H9 (cell line): ENCODE measurements at regions not wholly inside any gene's neighbourhood (a gene's known extent, or its start where the extent isn't known, plus 50 kb on each side); places are given as distances from the start of the nearest gene placed in this dataset.

Experiments
- DNase-seq: peaks from one replicate; pipeline ENCODE4 v3.0.0-alpha.2; 2017
- H2AFZ ChIP-seq: one replicate; pipeline ENCODE4 v1.6.1; 2013; ENCODE audit warnings: mild to moderate bottlenecking, low read length, control low read depth, moderate library complexity
- H2AK5ac ChIP-seq: 2 replicates; pipeline ENCODE4 v1.6.1; 2013; ENCODE audit warnings: low read length, control low read depth, mixed read lengths; ENCODE audit not compliant: insufficient read length
- H2BK120ac ChIP-seq: one replicate; pipeline ENCODE4 v1.6.1; 2013; ENCODE audit warnings: low read depth, mild to moderate bottlenecking, low read length, control low read depth, inconsistent platforms; ENCODE audit not compliant: poor library complexity, severe bottlenecking
- H2BK12ac ChIP-seq: 2 replicates; pipeline ENCODE4 v1.6.1; 2013; ENCODE audit warnings: low read length, control low read depth, mixed read lengths, low read depth; ENCODE audit not compliant: insufficient read length
- H2BK15ac ChIP-seq: 2 replicates; pipeline ENCODE4 v1.6.1; 2013; ENCODE audit warnings: low read depth, low read length, control low read depth
- H2BK20ac ChIP-seq: one replicate; pipeline ENCODE4 v1.6.1; 2013; ENCODE audit warnings: low read depth, mild to moderate bottlenecking, low read length, control low read depth, inconsistent platforms; ENCODE audit not compliant: poor library complexity, severe bottlenecking
- H2BK5ac ChIP-seq: 2 replicates; pipeline ENCODE4 v1.6.1; 2013; ENCODE audit warnings: low read length, control low read depth, mixed read lengths; ENCODE audit not compliant: insufficient read length
- H3K14ac ChIP-seq: 2 replicates; pipeline ENCODE4 v1.6.1; 2013; ENCODE audit warnings: low read length, control low read depth; ENCODE audit not compliant: insufficient read depth
- H3K18ac ChIP-seq: 2 replicates; pipeline ENCODE4 v1.6.1; 2013; ENCODE audit warnings: low read depth, mild to moderate bottlenecking, mixed read lengths, low read length, control low read depth; ENCODE audit not compliant: insufficient read length
- H3K23ac ChIP-seq: 2 replicates; pipeline ENCODE4 v1.6.1; 2013; ENCODE audit warnings: low read length, control low read depth, mixed read lengths, low read depth; ENCODE audit not compliant: insufficient read length
- H3K23me2 ChIP-seq: 2 replicates; pipeline ENCODE4 v1.6.1; 2013; ENCODE audit warnings: low read depth, mild to moderate bottlenecking, mixed read lengths, low read length, control low read depth; ENCODE audit not compliant: insufficient read length, poor library complexity, severe bottlenecking
- H3K27ac ChIP-seq: 2 replicates; pipeline ENCODE4 v1.5.1; 2013; ENCODE audit warnings: low read length, control low read depth, mixed read lengths, low read depth; ENCODE audit not compliant: insufficient read length
- H3K27me3 ChIP-seq: 2 replicates; pipeline ENCODE4 v1.6.1; 2013; ENCODE audit warnings: low read length, control low read depth, inconsistent platforms; ENCODE audit not compliant: insufficient read depth
- H3K4ac ChIP-seq: 2 replicates; pipeline ENCODE4 v1.6.1; 2013; ENCODE audit warnings: low read depth, mild to moderate bottlenecking, control low read depth, inconsistent platforms, low read length, moderate library complexity
- H3K4me1 ChIP-seq: 2 replicates; pipeline ENCODE4 v1.6.1; 2013; ENCODE audit warnings: low read length, control low read depth, inconsistent platforms; ENCODE audit not compliant: insufficient read depth
- H3K4me2 ChIP-seq: 2 replicates; pipeline ENCODE4 v1.6.1; 2013; ENCODE audit warnings: low read length, control low read depth, mixed read lengths; ENCODE audit not compliant: insufficient read length, insufficient read depth
- H3K56ac ChIP-seq: 2 replicates; pipeline ENCODE4 v1.6.1; 2013; ENCODE audit warnings: low read depth, mild to moderate bottlenecking, mixed read lengths, low read length, control low read depth; ENCODE audit not compliant: insufficient read length
- H3K79me1 ChIP-seq: 2 replicates; pipeline ENCODE4 v1.6.1; 2013; ENCODE audit warnings: low read depth, mild to moderate bottlenecking, moderate library complexity, low read length, control low read depth, inconsistent platforms; ENCODE audit not compliant: insufficient read depth, poor library complexity, severe bottlenecking
- H3K79me2 ChIP-seq: 2 replicates; pipeline ENCODE4 v1.6.1; 2013; ENCODE audit warnings: low read length, control low read depth, inconsistent platforms; ENCODE audit not compliant: insufficient read depth
- H3K9ac ChIP-seq: 2 replicates; pipeline ENCODE4 v1.6.1; 2013; ENCODE audit warnings: low read length, control low read depth, mixed read lengths; ENCODE audit not compliant: insufficient read length; ENCODE audit errors: extremely low read depth
- H3K9me3 ChIP-seq: one replicate; pipeline ENCODE4 v1.6.1; 2013; ENCODE audit warnings: low read depth, low read length, inconsistent platforms; ENCODE audit not compliant: control insufficient read depth
- H3T11ph ChIP-seq: one replicate; pipeline ENCODE4 v1.6.1; 2013; ENCODE audit warnings: mild to moderate bottlenecking, low read length, control low read depth, inconsistent platforms
- H4K20me1 ChIP-seq: one replicate; pipeline ENCODE4 v1.6.1; 2013; ENCODE audit not compliant: control insufficient read depth, insufficient read length, insufficient read depth
- H4K5ac ChIP-seq: 2 replicates; pipeline ENCODE4 v1.6.1; 2013; ENCODE audit warnings: low read depth, mild to moderate bottlenecking, mixed read lengths, low read length, control low read depth; ENCODE audit not compliant: insufficient read length
- H4K8ac ChIP-seq: replicated peaks from 2 replicates; pipeline ENCODE4 v1.6.1; 2013; ENCODE audit warnings: low read length, control low read depth, mixed read lengths, low read depth; ENCODE audit not compliant: insufficient read length
- H4K91ac ChIP-seq: 2 replicates; pipeline ENCODE4 v1.6.1; 2013; ENCODE audit warnings: low read depth, mild to moderate bottlenecking, moderate library complexity, mixed read lengths, low read length, control low read depth; ENCODE audit not compliant: insufficient read length
- H3K27ac Mint-ChIP-seq, 3 experiments: 2 replicates in 2 of 3; 3 replicates in 1 of 3; pipeline ENCODE4 v1.8.0; 2020 to 2021; ENCODE audit warnings: mixed read lengths in 3 of 3, mild to moderate bottlenecking in 1 of 3, moderate library complexity in 1 of 3
- H3K27me3 Mint-ChIP-seq: 2 replicates; pipeline ENCODE4 v1.8.0; 2021; ENCODE audit warnings: low read depth, mild to moderate bottlenecking, moderate library complexity, mixed read lengths
- H3K36me3 Mint-ChIP-seq, 3 experiments: 2 replicates in 2 of 3; 3 replicates in 1 of 3; pipeline ENCODE4 v1.8.0; 2020 to 2021; ENCODE audit warnings: low read depth in 3 of 3, mixed read lengths in 3 of 3; ENCODE audit not compliant: insufficient read depth in 1 of 3
- H3K4me1 Mint-ChIP-seq, 2 experiments: 2 replicates each; pipeline ENCODE4 v1.8.0; 2020; ENCODE audit warnings: mixed read lengths in 2 of 2
- H3K4me3 Mint-ChIP-seq, 2 experiments: 2 replicates in 1 of 2; 3 replicates in 1 of 2; pipeline ENCODE4 v1.8.0; 2020 to 2021; ENCODE audit warnings: mild to moderate bottlenecking in 2 of 2, mixed read lengths in 2 of 2, moderate library complexity in 1 of 2
- H3K9me3 Mint-ChIP-seq, 2 experiments: 2 replicates in 1 of 2; 3 replicates in 1 of 2; pipeline ENCODE4 v1.8.0; 2020; ENCODE audit warnings: mild to moderate bottlenecking in 2 of 2, mixed read lengths in 2 of 2, moderate library complexity in 1 of 2
- CTCF ChIP-seq: fragments of 200-600 bp; sonication (generic); conservative IDR thresholded peaks from 3 replicates; pipeline ENCODE4 v1.8.0; 2021; ENCODE audit warnings: antibody characterized with exemption, mild to moderate bottlenecking
- WGBS: extraction: QIAGEN DNeasy Blood & Tissue Kit; methylation state at CpG from one replicate; pipeline ENCODE4 v1.1.7; 2013; ENCODE audit warnings: missing lambda C conversion rate, low lambda C conversion rate, mixed read lengths; ENCODE audit not compliant: insufficient read length; ENCODE audit errors: extremely low coverage; 5-methylcytosine and 5-hydroxymethylcytosine counted together

- Histone ChIP-seq H4K8ac (no peak overlapping the region), H2BK20ac (no peak overlapping the region), H3K4me2 (no peak overlapping the region), H3K9ac (no peak overlapping the region), H3K4ac (no peak overlapping the region), H4K91ac (no peak overlapping the region), H3K18ac (no peak overlapping the region), H2BK12ac (no peak overlapping the region), H3K79me1 (no peaks in the 10 kb centered on the region), H4K20me1 (no peaks in the 10 kb centered on the region), H3K23me2 (no peaks in the 10 kb centered on the region), H2BK120ac (no peak overlapping the region), H3K56ac (no peak overlapping the region), H3K14ac (no peak overlapping the region), H2AFZ (no peak overlapping the region), H2AK5ac (no peak overlapping the region), H3K9me3 (no peaks in the 10 kb centered on the region), H2BK15ac (no peak overlapping the region), H3K23ac (no peak overlapping the region), H2BK5ac (no peak overlapping the region), H3T11ph (no peak overlapping the region), H3K79me2 (no peaks in the 10 kb centered on the region), H3K27me3 (no peaks in the 10 kb centered on the region), H3K4me1 (no peaks in the 10 kb centered on the region), H4K5ac (no peak overlapping the region), H3K27ac (no peak overlapping the region)
- H3K27me3 Mint-ChIP-seq: no peaks in the 10 kb centered on the region
- H3K4me3 Mint-ChIP-seq: no peak overlapping the region
- no peak for TF ChIP-seq CTCF
- no peaks in the 10 kb centered on the region for H3K9me3 Mint-ChIP-seq
- no peak for DNase-seq
- H3K27ac Mint-ChIP-seq: no peak overlapping the region
- H3K36me3 Mint-ChIP-seq: no peaks in the 10 kb centered on the region
- H3K4me1 Mint-ChIP-seq: no peaks in the 10 kb centered on the region
- WGBS: no CpG with 5 or more reads among the region's 8 CpGs
Measured at GRCh38 chr18:39741755-39742466, 2176.3 kb upstream of the CELF4 start.
